ENCODE measurements at regions not wholly inside any gene's neighbourhood (a gene's known extent, or its start where the extent isn't known, plus 50 kb on each side); places are given as distances from the start of the nearest gene placed in this dataset.
"Not testable (repeated sequence)": the region's sequence is repeated elsewhere in the genome, so short reads cannot be mapped to it uniquely, and the experiment has no call there.

DNA sequence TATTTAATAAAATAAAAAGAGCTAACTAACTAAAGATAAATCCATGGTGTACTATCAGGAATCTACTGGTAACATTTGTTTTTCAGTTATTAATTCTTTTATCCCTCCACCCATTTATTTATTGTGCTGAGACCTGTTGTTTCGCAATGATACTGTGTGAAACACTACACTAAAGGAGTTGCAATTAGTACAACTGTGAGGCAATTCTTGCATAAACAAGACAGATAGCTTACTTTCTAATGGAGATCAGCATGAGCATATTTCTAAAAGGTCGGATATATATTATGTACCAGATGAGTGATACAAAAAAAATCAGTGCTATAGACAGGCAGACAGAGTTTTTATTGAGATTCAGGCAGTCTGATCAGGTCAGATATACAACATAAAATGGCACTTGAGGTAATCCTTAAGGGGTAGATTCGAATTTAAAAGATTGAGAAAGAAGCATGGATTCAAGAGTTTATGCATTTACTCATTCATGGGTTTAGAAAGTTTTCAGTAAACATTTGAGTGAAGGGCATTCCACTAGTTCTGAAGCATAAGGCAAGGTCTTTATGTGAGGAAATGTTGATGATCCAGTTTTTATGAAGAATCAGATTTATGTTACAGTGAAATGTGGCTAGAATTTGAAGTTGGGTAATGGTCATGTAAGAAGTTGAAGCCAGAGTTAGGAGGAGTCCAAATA is 147.6 kb downstream of the POLR1F start:
- TF ChIP-seq, protein P1, sequence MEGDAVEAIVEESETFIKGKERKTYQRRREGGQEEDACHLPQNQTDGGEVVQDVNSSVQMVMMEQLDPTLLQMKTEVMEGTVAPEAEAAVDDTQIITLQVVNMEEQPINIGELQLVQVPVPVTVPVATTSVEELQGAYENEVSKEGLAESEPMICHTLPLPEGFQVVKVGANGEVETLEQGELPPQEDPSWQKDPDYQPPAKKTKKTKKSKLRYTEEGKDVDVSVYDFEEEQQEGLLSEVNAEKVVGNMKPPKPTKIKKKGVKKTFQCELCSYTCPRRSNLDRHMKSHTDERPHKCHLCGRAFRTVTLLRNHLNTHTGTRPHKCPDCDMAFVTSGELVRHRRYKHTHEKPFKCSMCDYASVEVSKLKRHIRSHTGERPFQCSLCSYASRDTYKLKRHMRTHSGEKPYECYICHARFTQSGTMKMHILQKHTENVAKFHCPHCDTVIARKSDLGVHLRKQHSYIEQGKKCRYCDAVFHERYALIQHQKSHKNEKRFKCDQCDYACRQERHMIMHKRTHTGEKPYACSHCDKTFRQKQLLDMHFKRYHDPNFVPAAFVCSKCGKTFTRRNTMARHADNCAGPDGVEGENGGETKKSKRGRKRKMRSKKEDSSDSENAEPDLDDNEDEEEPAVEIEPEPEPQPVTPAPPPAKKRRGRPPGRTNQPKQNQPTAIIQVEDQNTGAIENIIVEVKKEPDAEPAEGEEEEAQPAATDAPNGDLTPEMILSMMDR (conservative IDR thresholded peaks at IDR 0.05; ENCODE audit: low read length), result no peak
- H3K4me3 ChIP-seq (ENCODE audit: low read length), result no peak overlapping the region
- peak; percentile 34 for DNase-seq (ENCODE audit: low read depth)

DNA sequence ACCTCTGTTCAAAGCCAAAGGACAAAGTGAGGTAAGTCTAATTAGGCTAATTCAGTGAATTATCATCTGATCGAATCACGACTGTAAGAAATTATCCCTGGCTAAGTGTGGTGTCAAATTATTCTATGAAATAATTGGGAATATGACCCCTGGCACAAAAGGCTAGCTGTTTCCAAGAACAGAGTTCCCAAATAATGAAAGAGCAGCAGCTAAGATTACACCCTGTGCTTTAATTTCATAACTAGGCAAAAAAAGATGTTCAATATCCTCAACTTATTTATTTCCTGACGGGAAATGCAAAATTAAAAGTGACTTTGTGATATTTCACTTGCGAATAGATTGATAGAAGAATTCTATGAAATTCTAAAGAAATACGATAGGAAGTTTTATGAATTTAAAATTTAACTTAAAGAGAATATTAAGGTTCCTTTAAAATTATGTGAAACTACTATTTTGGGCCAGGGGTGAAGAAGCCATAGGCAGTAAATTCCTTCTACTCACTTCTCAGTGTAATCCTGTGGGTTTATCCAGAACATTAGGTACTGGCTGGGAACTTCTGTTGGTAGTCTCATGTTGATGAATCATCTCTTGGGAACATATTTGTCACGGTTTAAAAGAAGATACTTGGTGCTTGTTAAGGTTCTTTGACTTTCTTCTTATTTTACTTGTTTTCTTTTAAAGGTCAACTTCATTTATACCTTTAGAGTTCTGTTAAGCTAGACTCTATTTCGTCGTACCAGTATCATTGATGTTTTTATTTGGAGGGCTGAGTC is 148.5 kb downstream of the POLR1F start:
- DNase-seq (ENCODE audit: low read depth), result peak; percentile 47
- H3K4me3 ChIP-seq (ENCODE audit: low read length), result no peak overlapping the region
- TF ChIP-seq, protein P1 (conservative IDR thresholded peaks at IDR 0.05; ENCODE audit: low read length), result no peak

DNA sequence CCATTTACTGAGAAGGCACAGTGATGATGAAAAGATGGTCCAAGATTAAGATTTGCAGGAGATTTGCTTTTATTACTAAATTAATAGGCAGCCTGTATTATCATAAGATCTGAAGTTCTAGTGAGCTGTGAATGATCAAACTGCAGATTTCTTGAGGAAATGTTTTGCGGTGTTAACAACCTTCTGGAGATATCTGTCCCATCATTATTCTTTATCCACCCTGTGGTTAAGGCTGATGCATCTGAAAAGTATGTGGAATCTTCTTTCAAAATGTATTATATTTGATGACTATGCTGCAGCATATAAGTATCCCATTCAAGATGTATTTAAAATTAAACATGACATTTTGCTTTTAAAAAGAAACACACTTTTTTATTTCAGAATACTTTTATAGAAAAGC is 150.3 kb downstream of the POLR1F start:
- H3K4me3 ChIP-seq (ENCODE audit: low read length), result no peak overlapping the region
- peak; percentile 29 for DNase-seq (ENCODE audit: low read depth)
- TF ChIP-seq, protein P1 (conservative IDR thresholded peaks at IDR 0.05; ENCODE audit: low read length), result no peak

DNA sequence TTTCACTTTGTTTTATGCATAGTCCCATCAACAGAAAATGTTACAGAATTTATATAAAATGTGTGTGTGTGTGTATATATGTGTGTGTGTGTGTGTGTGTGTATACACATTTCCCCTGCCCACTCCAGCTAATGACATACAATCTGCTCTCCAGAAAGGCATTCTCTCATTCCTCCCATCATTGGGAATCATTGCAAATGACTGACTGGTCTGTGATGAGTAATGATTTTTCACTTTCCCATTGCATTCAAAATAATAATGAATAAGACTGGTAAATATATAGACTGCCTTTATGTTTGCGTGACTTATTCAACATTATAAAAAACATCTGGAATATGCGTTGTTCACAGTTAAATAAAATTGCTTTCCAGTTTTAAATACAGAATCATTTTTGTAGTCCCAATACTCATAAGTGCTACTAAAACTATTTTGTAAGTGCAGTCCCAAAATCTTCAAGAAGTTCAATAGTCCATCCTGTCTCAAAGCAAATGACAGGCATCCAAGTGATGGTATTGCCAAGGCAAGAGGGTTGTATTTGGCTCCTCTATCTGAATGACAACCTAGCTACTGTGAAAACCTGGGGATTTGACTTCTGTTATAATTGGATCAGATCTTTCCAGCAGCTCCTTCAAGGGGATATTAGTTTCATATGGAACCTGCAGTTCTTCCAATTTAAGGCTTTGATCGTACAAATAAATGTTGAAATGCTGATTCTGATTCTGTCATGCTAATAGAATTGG is 150.9 kb downstream of the POLR1F start:
- DNase-seq (ENCODE audit: low read depth), result no peak
- TF ChIP-seq, protein P1 (conservative IDR thresholded peaks at IDR 0.05; ENCODE audit: low read length), result no peak

DNA sequence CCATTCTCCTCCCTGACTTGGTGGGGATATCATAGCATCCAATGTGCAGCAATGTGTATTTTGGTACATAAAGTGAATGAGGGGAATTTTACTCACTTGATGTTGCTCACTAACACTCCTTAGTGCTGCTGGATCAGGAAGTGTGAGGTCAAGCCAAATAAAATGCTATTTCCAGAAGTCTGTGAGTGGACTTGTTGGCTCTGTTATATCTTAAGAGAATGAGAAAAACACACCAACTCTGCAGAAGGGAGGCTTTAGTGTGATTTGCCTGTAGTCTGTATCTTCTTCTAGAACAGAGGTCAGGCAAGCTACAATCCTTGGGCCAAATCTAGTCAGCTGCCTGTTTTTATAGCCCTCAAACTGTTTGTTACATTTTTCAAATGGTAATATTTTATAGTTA is 154.3 kb downstream of the POLR1F start:
- H3K4me3 ChIP-seq (ENCODE audit: low read length), result no peak overlapping the region
- DNase-seq (ENCODE audit: low read depth), result no peak
- TF ChIP-seq, protein P1 (conservative IDR thresholded peaks at IDR 0.05; ENCODE audit: low read length), result no peak

More for the DNA sequence above, 150.9 kb downstream of the POLR1F start:
- H3K4me3 ChIP-seq (ENCODE audit: low read length), result no peak overlapping the region

DNA sequence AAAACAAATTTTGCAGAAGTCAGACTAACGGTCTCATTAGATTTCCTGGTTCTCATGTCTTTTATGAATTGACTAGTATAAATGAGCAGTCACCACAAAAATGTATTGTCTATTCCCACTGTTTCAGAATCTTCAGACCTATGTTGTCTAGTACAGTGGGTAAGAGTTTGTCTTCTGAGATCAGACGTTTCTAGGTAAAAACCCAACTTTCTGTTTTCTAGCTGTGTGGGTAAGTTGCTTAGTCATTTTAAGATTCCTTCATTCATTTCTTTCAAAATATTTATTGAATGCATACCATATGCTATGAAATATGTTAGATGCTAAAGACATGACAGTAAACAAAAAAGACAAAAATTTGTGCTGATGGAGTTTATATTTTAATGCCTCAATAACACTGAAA is 156.3 kb downstream of the POLR1F start:
- DNase-seq (ENCODE audit: low read depth), result no peak
- no peak overlapping the region for H3K4me3 ChIP-seq (ENCODE audit: low read length)
- TF ChIP-seq, protein P1 (conservative IDR thresholded peaks at IDR 0.05; ENCODE audit: low read length), result no peak

DNA sequence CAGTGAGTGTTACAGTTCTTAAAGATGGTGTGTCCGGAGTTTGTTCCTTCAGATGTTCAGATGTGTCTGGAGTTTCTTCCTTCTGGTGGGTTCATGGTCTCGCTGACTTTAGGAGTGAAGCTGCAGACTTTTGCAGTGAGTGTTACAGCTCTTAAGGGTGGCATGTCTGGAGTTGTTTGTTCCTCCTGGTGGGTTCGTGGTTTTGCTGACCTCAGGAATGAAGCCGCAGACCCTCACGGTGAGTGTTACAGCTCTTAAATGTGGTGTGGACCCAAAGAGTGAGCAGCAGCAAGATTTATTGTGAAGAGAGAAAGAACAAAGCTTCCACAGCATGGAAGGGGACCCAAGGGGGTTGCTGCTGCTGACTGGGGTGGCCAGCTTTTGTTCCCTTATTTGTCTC is 159.6 kb downstream of the POLR1F start:
- DNase-seq (ENCODE audit: low read depth); H3K4me3 ChIP-seq (ENCODE audit: low read length): not testable (repeated sequence)

Data from AG10803 (cell line).